Mesenchymal stem cell (in vitro differentiated cells and primary cell): ENCODE measurements at regions not wholly inside any gene's neighbourhood (a gene's known extent, or its start where the extent isn't known, plus 50 kb on each side); places are given as distances from the start of the nearest gene placed in this dataset.

ENCODE experiments used
- DNase-seq: peaks from one replicate; pipeline ENCODE4 v3.0.0-alpha.2; 2013
- H2AFZ ChIP-seq: one replicate; pipeline ENCODE4 v1.6.1; 2013; ENCODE audit warnings: low read depth, mild to moderate bottlenecking, control low read depth, inconsistent platforms, low read length, moderate library complexity
- H2AK5ac ChIP-seq: 2 replicates; pipeline ENCODE4 v1.6.1; 2013; ENCODE audit warnings: low read length, moderate library complexity, mild to moderate bottlenecking, inconsistent platforms; ENCODE audit not compliant: severe bottlenecking
- H2BK120ac ChIP-seq: one replicate; pipeline ENCODE4 v1.6.1; 2013; ENCODE audit warnings: low read depth, mild to moderate bottlenecking, inconsistent platforms, low read length, moderate library complexity
- H2BK12ac ChIP-seq, 2 experiments: one replicate each; pipeline ENCODE4 v1.6.1; 2013; ENCODE audit warnings: inconsistent platforms in 2 of 2, low read length in 2 of 2, mild to moderate bottlenecking in 2 of 2, moderate library complexity in 2 of 2, control low read depth in 1 of 2
- H2BK15ac ChIP-seq: one replicate; pipeline ENCODE4 v1.6.1; 2013; ENCODE audit warnings: mild to moderate bottlenecking, low read depth, inconsistent platforms; ENCODE audit not compliant: poor library complexity, severe bottlenecking
- H2BK5ac ChIP-seq: 2 replicates; pipeline ENCODE4 v1.6.1; 2013; ENCODE audit warnings: low read depth, mild to moderate bottlenecking, low read length, control low read depth, inconsistent platforms; ENCODE audit not compliant: poor library complexity, severe bottlenecking
- H3K14ac ChIP-seq, 2 experiments: one replicate each; pipeline ENCODE4 v1.6.1; 2013; ENCODE audit warnings: inconsistent platforms in 2 of 2, low read length in 2 of 2, control low read depth in 1 of 2, mild to moderate bottlenecking in 1 of 2, moderate library complexity in 1 of 2
- H3K18ac ChIP-seq, 2 experiments: one replicate each; pipeline ENCODE4 v1.6.1; 2013; ENCODE audit warnings: inconsistent platforms in 2 of 2, low read length in 2 of 2, control low read depth in 1 of 2, low read depth in 1 of 2, mild to moderate bottlenecking in 1 of 2
- H3K23ac ChIP-seq, 2 experiments: one replicate each; pipeline ENCODE4 v1.6.1; 2013; ENCODE audit warnings: inconsistent platforms in 2 of 2, low read length in 2 of 2, mild to moderate bottlenecking in 2 of 2, moderate library complexity in 2 of 2, control low read depth in 1 of 2
- H3K27ac ChIP-seq: 2 replicates; pipeline ENCODE4 v1.5.1; 2013; ENCODE audit warnings: mild to moderate bottlenecking, moderate library complexity, low read length, control low read depth, inconsistent platforms; ENCODE audit not compliant: poor library complexity, severe bottlenecking
- H3K27me3 ChIP-seq, 2 experiments: 2 replicates each; pipeline versions ENCODE4 v1.6.1 to v1.7.0; 2013; ENCODE audit warnings: low read length in 2 of 2, mild to moderate bottlenecking in 2 of 2, moderate library complexity in 2 of 2, control low read depth in 1 of 2, inconsistent platforms in 1 of 2; ENCODE audit not compliant: control insufficient read depth in 1 of 2, insufficient read depth in 1 of 2
- H3K36me3 ChIP-seq, 2 experiments: 2 replicates each; pipeline versions ENCODE4 v1.6.1 to v1.7.0; 2013; ENCODE audit warnings: low read length in 2 of 2, control low read depth in 1 of 2, inconsistent platforms in 1 of 2, low read depth in 1 of 2, mild to moderate bottlenecking in 1 of 2; ENCODE audit not compliant: insufficient read depth in 2 of 2, control insufficient read depth in 1 of 2
- H3K4ac ChIP-seq, 2 experiments: one replicate each; pipeline ENCODE4 v1.6.1; 2013; ENCODE audit warnings: inconsistent platforms in 2 of 2, low read length in 2 of 2, mild to moderate bottlenecking in 2 of 2, moderate library complexity in 2 of 2, control low read depth in 1 of 2, low read depth in 1 of 2
- H3K4me1 ChIP-seq: 2 replicates; pipeline ENCODE4 v1.6.1; 2013; ENCODE audit warnings: low read depth, low read length, control low read depth; ENCODE audit not compliant: control insufficient read depth, insufficient read depth
- H3K4me2 ChIP-seq: 2 replicates; pipeline ENCODE4 v1.6.1; 2013; ENCODE audit warnings: low read length, mild to moderate bottlenecking, inconsistent platforms; ENCODE audit not compliant: poor library complexity, severe bottlenecking
- H3K4me3 ChIP-seq, 2 experiments: 2 replicates each; pipeline versions ENCODE4 v1.5.1 to v1.7.0; 2013; ENCODE audit warnings: low read length in 2 of 2, mild to moderate bottlenecking in 2 of 2, control low read depth in 1 of 2, low read depth in 1 of 2; ENCODE audit not compliant: insufficient read depth in 1 of 2
- H3K79me1 ChIP-seq: replicated peaks from 2 replicates; pipeline ENCODE4 v1.6.1; 2013; ENCODE audit warnings: mild to moderate bottlenecking, control low read depth, low read length, inconsistent platforms; ENCODE audit not compliant: poor library complexity, severe bottlenecking
- H3K9ac ChIP-seq: 2 replicates; pipeline ENCODE4 v1.7.0; 2013; ENCODE audit warnings: mild to moderate bottlenecking, low read length, moderate library complexity
- H3K9me3 ChIP-seq: 2 replicates; pipeline ENCODE4 v1.7.0; 2013; ENCODE audit warnings: mild to moderate bottlenecking, low read length; ENCODE audit not compliant: control insufficient read depth
- H4K8ac ChIP-seq: one replicate; pipeline ENCODE4 v1.6.1; 2013; ENCODE audit warnings: inconsistent platforms, mild to moderate bottlenecking, low read length, moderate library complexity
- H4K91ac ChIP-seq: one replicate; pipeline ENCODE4 v1.6.1; 2013; ENCODE audit warnings: mild to moderate bottlenecking, low read length, inconsistent platforms
- WGBS: methylation state at CpG from one replicate; pipeline ENCODE4 v1.1.7; 2013; ENCODE audit warnings: mixed read lengths; 5-methylcytosine and 5-hydroxymethylcytosine counted together

DNA sequence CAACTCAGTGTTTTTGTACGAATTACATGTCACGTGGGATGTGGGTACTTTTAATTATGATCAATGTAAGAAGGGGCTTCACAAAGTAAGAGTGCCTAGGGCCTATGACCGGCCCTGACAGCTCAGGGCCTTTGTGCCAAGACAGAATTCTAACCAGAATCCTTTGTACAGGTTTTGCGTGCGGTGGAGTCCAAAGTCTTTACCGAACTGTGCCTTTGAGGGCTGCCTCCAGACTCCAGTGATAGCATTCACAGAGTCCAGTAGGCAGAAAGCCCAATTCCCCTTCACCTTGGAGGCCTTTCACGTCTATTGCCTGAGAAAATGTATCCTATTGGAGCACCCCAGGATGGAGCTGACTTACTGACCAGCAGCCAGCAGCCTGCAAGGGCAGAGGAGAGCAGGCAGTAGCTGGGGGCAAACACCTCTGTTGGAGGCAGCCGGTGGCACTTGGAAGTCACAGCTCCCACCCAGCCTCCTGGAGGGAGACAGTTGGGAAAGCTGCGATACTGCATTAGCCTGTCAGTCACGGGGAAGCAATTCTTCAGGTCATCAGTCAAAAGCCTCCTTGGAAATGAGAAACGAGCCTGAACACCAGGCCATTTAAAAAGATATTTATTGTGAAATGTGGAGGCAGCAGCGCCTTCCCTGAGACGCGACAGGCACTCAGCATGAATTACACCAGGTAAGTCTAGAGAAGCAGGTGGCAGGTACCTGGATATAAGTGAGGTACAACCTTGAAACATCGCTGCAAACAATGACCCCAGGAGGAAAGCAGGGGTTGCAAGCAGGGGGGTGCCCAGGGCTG, 98.1 kb upstream of the CDYL2 start:
- Histone ChIP-seq H3K4me3 (no peak overlapping the region), H2BK12ac (no peak overlapping the region), H4K8ac (no peak overlapping the region), H3K79me1 (no peaks in the 10 kb centered on the region), H3K9me3 (no peaks in the 10 kb centered on the region), H3K4me1 (no peaks in the 10 kb centered on the region), H3K27me3 (no peaks in the 10 kb centered on the region), H3K36me3 (no peaks in the 10 kb centered on the region), H3K14ac (no peak overlapping the region), H3K4me2 (no peak overlapping the region), H2AK5ac (no peak overlapping the region), H2BK120ac (no peak overlapping the region), H2BK15ac (no peak overlapping the region), H4K91ac (no peak overlapping the region), H3K4ac (no peak overlapping the region), H3K23ac (no peak overlapping the region), H2AFZ (no peak overlapping the region), H3K9ac (no peak overlapping the region), H2BK5ac (no peak overlapping the region), H3K18ac (no peak overlapping the region), H3K27ac (no peak overlapping the region)
- WGBS: 86% methylated on average over 15 of the region's 15 CpGs
- no peak for DNase-seq

DNA sequence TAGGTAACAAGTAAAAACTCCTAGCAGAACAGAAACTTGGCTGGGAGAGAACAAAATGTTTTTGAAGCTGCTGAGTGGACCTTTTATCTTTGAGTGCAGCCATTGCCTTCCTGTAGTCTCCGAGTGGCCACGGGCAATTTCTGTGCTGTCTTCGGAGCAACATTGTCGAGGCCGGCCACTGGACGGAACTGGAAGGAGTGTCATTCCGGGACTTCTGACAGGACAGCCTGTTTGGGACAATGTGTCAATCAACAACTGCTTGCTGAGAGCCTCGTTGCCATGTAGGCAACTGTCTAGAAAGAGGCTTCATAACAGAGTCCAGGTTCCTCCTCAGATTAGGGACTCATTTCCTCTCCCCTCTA, 96.2 kb upstream of the CDYL2 start:
- no peak overlapping the region for H3K4me2 ChIP-seq
- H2AFZ ChIP-seq: no peak overlapping the region
- 84% methylated on average over 8 of the region's 8 CpGs for WGBS
- H3K9me3 ChIP-seq: no peaks in the 10 kb centered on the region
- no peak overlapping the region for H4K8ac ChIP-seq
- no peak overlapping the region for H2BK5ac ChIP-seq
- no peak for DNase-seq
- no peaks in the 10 kb centered on the region for H3K27me3 ChIP-seq
- H3K36me3 ChIP-seq: no peaks in the 10 kb centered on the region
- no peak overlapping the region for H2BK120ac ChIP-seq
- H3K9ac ChIP-seq: peak overlapping the region; percentile 85
- H2BK15ac ChIP-seq: no peak overlapping the region
- H3K4me3 ChIP-seq: peak overlapping the region in 1 of 2 experiments; percentile 70
- H3K79me1 ChIP-seq: no peaks in the 10 kb centered on the region
- no peak overlapping the region for H3K14ac ChIP-seq
- no peak overlapping the region for H3K27ac ChIP-seq
- H3K23ac ChIP-seq: no peak overlapping the region
- no peak overlapping the region for H3K18ac ChIP-seq
- no peak overlapping the region for H4K91ac ChIP-seq
- no peak overlapping the region for H3K4ac ChIP-seq
- H3K4me1 ChIP-seq: no peaks in the 10 kb centered on the region
- no peak overlapping the region for H2BK12ac ChIP-seq
- H2AK5ac ChIP-seq: no peak overlapping the region

DNA sequence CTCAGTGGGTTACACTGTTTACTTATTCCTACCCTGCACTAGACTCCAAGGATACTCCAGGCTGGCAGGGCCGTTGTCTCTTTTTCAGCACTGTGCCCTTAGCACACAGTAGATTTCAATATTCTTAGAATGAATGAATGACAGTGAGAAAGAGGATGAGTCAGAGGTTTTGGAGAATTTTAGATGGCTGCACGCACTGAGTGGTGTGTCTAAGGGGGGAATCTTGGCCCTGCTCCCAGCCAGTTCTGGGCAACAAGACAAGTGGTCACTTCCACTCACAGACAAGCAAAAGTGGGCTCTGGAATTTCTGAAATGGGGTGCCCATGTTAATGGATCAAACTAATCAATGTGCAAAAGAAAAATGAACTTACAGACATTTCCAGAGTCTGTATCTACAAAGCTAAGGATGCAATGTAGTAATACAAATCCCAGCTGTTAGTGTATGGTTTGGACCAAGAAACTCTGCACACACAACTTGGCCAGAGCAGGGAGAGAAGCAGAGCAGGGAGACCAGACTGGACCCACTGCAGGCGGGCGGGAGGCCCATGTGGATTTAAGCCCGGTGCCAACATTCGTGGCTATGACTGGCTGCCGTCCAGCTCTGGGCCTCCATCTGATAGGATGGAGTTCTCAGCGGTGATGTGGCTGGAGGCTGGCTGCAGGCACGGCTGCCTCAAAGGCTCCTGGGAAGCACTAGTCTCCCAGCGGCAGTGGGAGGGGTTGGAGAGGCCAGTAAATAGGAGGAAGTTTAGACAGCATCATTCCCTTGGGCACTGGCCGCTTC, 95.6 kb upstream of the CDYL2 start:
- Histone ChIP-seq H2AK5ac (no peak overlapping the region), H2BK15ac (no peak overlapping the region), H3K4me1 (no peaks in the 10 kb centered on the region), H2AFZ (no peak overlapping the region), H4K8ac (no peak overlapping the region), H3K27me3 (no peaks in the 10 kb centered on the region), H2BK120ac (no peak overlapping the region), H3K27ac (no peak overlapping the region), H3K4ac (no peak overlapping the region), H2BK12ac (no peak overlapping the region), H3K36me3 (no peaks in the 10 kb centered on the region), H3K4me2 (no peak overlapping the region), H3K18ac (no peak overlapping the region), H3K14ac (no peak overlapping the region), H3K9me3 (no peaks in the 10 kb centered on the region), H2BK5ac (no peak overlapping the region), H3K9ac (peak overlapping the region; percentile 85), H4K91ac (no peak overlapping the region), H3K4me3 (peak overlapping the region in 1 of 2 experiments; percentile 70), H3K23ac (no peak overlapping the region), H3K79me1 (no peaks in the 10 kb centered on the region)
- no peak for DNase-seq
- WGBS: 82% methylated on average over 10 of the region's 11 CpGs

DNA sequence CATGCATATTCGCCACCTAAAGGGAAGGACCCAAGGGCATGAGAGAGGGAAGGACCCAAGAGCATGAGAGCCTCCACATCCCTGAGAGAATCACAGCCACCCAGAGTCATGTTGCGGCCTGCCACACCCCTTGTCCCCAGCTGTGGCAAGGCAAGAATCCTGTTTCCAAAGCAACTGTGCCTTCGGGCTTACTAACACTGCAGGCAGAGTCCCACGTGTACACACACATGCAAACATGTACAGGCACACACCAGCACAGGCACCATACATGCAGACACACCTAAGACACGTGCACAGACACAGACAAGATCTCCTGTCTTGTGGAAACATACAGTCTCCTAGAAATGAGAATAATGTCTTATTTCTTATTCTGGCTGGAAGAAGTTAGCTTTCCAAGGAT, 92.4 kb upstream of the CDYL2 start:
- H3K27ac ChIP-seq: no peak overlapping the region
- H2AFZ ChIP-seq: no peak overlapping the region
- WGBS: 72% methylated on average over 4 of the region's 5 CpGs

More for the DNA sequence above, 92.4 kb upstream of the CDYL2 start:
- H2BK15ac ChIP-seq: no peak overlapping the region
- H3K4me2 ChIP-seq: no peak overlapping the region
- H3K4me1 ChIP-seq: no peaks in the 10 kb centered on the region
- H3K18ac ChIP-seq: no peak overlapping the region
- no peaks in the 10 kb centered on the region for H3K27me3 ChIP-seq
- H3K79me1 ChIP-seq: no peaks in the 10 kb centered on the region
- H4K8ac ChIP-seq: no peak overlapping the region
- H3K4me3 ChIP-seq: no peak overlapping the region
- H2AK5ac ChIP-seq: no peak overlapping the region
- no peak for DNase-seq
- H3K23ac ChIP-seq: no peak overlapping the region
- no peaks in the 10 kb centered on the region for H3K36me3 ChIP-seq
- no peak overlapping the region for H3K14ac ChIP-seq
- H3K9me3 ChIP-seq: no peaks in the 10 kb centered on the region
- no peak overlapping the region for H3K9ac ChIP-seq
- no peak overlapping the region for H3K4ac ChIP-seq
- no peak overlapping the region for H2BK5ac ChIP-seq
- H2BK12ac ChIP-seq: no peak overlapping the region
- H4K91ac ChIP-seq: no peak overlapping the region
- H2BK120ac ChIP-seq: no peak overlapping the region
